Thoracic aorta (tissue), 2 donors: ENCODE measurements at regions not wholly inside any gene's neighbourhood (a gene's known extent, or its start where the extent isn't known, plus 50 kb on each side); places are given as distances from the start of the nearest gene placed in this dataset.
"Not testable (repeated sequence)": the region's sequence is repeated elsewhere in the genome, so short reads cannot be mapped to it uniquely, and the experiment has no call there.

Experiments used
- ATAC-seq: fragments of 150-250 bp; one replicate; pipeline ENCODE4 v1.8.0; 2017; ENCODE audit warnings: low read depth; ENCODE audit not compliant: insufficient number of reproducible peaks, low FRiP score
- DNase-seq: peaks from one replicate; pipeline ENCODE4 v3.0.0-alpha.2; 2020; ENCODE audit warnings: low spot score
- H3K27ac ChIP-seq, 2 donors: fragments of 200-600 bp; sonication (generic); 1 replicate in 1 of 2; 2 replicates in 1 of 2; pipeline ENCODE4 v1.5.1; 2016; ENCODE audit warnings: mild to moderate bottlenecking in 2 of 2, moderate library complexity in 2 of 2
- H3K27me3 ChIP-seq: fragments of 200-600 bp; sonication (generic); replicated peaks from 2 replicates; pipeline ENCODE4 v1.6.0; 2016; ENCODE audit warnings: mild to moderate bottlenecking; ENCODE audit not compliant: insufficient read depth
- H3K36me3 ChIP-seq: fragments of 200-600 bp; sonication (generic); one replicate; pipeline ENCODE4 v1.5.1; 2016
- H3K4me1 ChIP-seq, 2 donors: fragments of 200-600 bp; sonication (generic); 1 replicate in 1 of 2; 2 replicates in 1 of 2; pipeline versions ENCODE4 v1.5.1 to v1.6.0; 2016; ENCODE audit warnings: low read depth in 2 of 2, mild to moderate bottlenecking in 1 of 2; ENCODE audit not compliant: control insufficient read depth in 1 of 2
- H3K4me3 ChIP-seq: fragments of 200-600 bp; sonication (generic); 2 replicates; pipeline ENCODE4 v1.5.1; 2016; ENCODE audit warnings: mild to moderate bottlenecking
- H3K9me3 ChIP-seq: fragments of 200-600 bp; sonication (generic); 2 replicates; pipeline ENCODE4 v1.5.1; 2016
- CTCF ChIP-seq: fragments of 200-600 bp; sonication (generic); IDR thresholded peaks from one replicate; pipeline ENCODE4 v1.5.1; 2019; ENCODE audit warnings: antibody characterized with exemption

GRCh38 chr11:116342148-116342547 lies 430.6 kb downstream of the BUD13 start:
- Histone ChIP-seq H3K9me3 (no peaks in the 10 kb centered on the region), H3K27ac (no peak overlapping the region), H3K4me3 (no peak overlapping the region), H3K36me3 (no peaks in the 10 kb centered on the region), H3K4me1 (no peaks in the 10 kb centered on the region), H3K27me3 (no peaks in the 10 kb centered on the region)
- no peak for TF ChIP-seq CTCF
- no peak for DNase-seq
- no peak for ATAC-seq

- Histone ChIP-seq H3K4me3 (no peak overlapping the region), H3K27me3 (no peaks in the 10 kb centered on the region), H3K9me3 (no peaks in the 10 kb centered on the region), H3K4me1 (no peaks in the 10 kb centered on the region), H3K36me3 (no peaks in the 10 kb centered on the region), H3K27ac (no peak overlapping the region)
- ATAC-seq (no peak), DNase-seq (no peak)
- TF ChIP-seq CTCF = no peak
Observed at GRCh38 chr11:116339306-116340098, 433.3 kb downstream of the BUD13 start.

GRCh38 chr11:116338500-116338899 lies 434.3 kb downstream of the BUD13 start:
- ATAC-seq = not testable (repeated sequence)

GRCh38 chr11:116336540-116336939 lies 436.2 kb downstream of the BUD13 start:
- Histone ChIP-seq H3K4me1 (no peaks in the 10 kb centered on the region), H3K4me3 (no peak overlapping the region), H3K9me3 (no peaks in the 10 kb centered on the region), H3K27me3 (no peaks in the 10 kb centered on the region), H3K27ac (no peak overlapping the region), H3K36me3 (no peaks in the 10 kb centered on the region)
- DNase-seq = no peak
- no peak for ATAC-seq
- TF ChIP-seq CTCF = no peak

More at GRCh38 chr11:116338500-116338899, 434.3 kb downstream of the BUD13 start:
- not testable (repeated sequence) for H3K4me1 ChIP-seq, H3K4me3 ChIP-seq, H3K9me3 ChIP-seq, H3K36me3 ChIP-seq, DNase-seq, H3K27ac ChIP-seq, H3K27me3 ChIP-seq

- no peak for DNase-seq
- no peak for ATAC-seq
- no peak for TF ChIP-seq CTCF
Observed at GRCh38 chr11:116335891-116336290, 436.9 kb downstream of the BUD13 start.

GRCh38 chr11:116335078-116335477 lies 437.7 kb downstream of the BUD13 start:
- no peak for TF ChIP-seq CTCF
- H3K4me3 ChIP-seq = no peak overlapping the region
- H3K4me1 ChIP-seq = no peaks in the 10 kb centered on the region
- H3K36me3 ChIP-seq = no peaks in the 10 kb centered on the region
- DNase-seq = no peak
- H3K27me3 ChIP-seq = no peaks in the 10 kb centered on the region
- no peak for ATAC-seq
- H3K27ac ChIP-seq = no peak overlapping the region
- no peaks in the 10 kb centered on the region for H3K9me3 ChIP-seq

More at GRCh38 chr11:116335891-116336290, 436.9 kb downstream of the BUD13 start:
- no peak overlapping the region for H3K4me3 ChIP-seq
- no peaks in the 10 kb centered on the region for H3K36me3 ChIP-seq
- no peaks in the 10 kb centered on the region for H3K4me1 ChIP-seq
- no peak overlapping the region for H3K27ac ChIP-seq
- no peaks in the 10 kb centered on the region for H3K9me3 ChIP-seq
- H3K27me3 ChIP-seq = no peaks in the 10 kb centered on the region
